HG03565 (cell line): ENCODE measurements at regions not wholly inside any gene's neighbourhood (a gene's known extent, or its start where the extent isn't known, plus 50 kb on each side); places are given as distances from the start of the nearest gene placed in this dataset.
A peak's percentile ranks its signal among the peaks of the same experiment; 100 is the strongest.

ENCODE experiments used
- ATAC-seq: cut with Tn5 transposase; IDR thresholded peaks from one replicate; pipeline ENCODE4 v1.9.1; 2021; ENCODE audit warnings: mild to moderate bottlenecking, moderate library complexity; ENCODE audit not compliant: unreplicated experiment

DNA sequence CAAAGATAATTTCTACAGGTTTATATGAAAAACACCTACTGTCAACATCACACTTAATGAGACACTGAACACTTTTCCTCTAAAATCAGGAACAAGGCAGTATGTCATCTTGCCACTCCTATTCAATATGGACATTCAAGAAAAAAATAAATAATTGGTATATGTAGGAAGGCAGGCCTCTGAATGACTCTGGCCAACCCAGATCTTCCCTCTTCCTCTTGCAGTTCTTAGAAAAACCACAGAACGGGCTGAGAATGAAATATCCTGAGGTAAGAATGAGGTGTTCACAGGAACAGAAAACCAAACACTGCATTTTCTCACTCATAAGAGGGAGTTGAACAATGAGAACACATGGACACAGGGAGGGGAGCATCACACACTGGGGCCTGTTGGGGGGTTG, 1207.2 kb upstream of the CITED2 start:
- ATAC-seq = no peak

- no peak for ATAC-seq
Observed at GRCh38 chr6:140579918-140580317, 1205.5 kb upstream of the CITED2 start.

DNA sequence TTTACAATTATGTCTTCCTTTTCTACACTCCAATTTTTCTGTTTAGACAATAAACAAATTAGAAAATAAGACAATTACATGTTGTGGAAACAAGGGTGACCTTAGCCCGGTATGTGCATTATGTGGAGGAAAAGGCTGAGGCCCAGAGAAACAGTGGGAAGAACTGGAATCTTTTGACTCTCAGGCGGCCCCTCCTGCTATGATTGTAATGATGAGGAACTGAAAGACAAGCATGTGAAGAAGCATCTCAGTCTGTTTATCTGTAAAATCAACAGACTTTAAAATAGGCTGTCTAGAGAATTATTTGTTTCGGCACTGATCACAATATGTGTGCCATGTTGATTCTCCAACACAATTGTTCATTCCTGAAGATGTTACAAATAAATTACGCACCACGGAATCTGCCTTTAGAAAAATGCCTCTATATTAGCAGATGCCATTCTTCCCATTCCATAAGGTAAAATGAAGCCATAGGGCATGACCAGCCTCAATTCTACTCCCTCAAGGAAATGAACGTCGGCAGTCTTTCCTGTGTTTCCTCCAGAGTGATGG, 1201.6 kb upstream of the CITED2 start:
- ATAC-seq = no peak

DNA sequence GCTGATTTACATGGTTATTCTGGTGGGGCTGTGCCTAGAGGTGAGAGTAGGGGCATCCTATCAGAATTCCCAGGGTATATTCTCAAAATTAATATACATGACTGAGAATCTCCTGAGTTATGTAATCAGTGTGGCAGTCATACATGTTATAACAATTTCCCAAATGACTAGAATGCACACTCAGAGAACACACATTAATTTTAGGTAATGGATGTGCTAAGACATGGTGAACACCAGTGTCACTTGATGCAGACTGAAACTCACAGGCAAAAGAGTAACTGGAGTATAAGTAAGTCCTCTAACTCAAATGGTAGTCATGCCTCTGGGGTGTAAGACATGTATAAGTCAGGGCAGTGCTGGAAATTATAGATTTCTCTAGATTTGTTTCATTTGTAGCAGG, 1198.4 kb upstream of the CITED2 start:
- ATAC-seq = no peak

GRCh38 chr6:140572129-140572528, 1197.7 kb upstream of the CITED2 start:
- peak; percentile 51 for ATAC-seq

- no peak for ATAC-seq
Observed at GRCh38 chr6:140571145-140571544, 1196.7 kb upstream of the CITED2 start.

GRCh38 chr6:140567466-140567865, 1193.0 kb upstream of the CITED2 start:
- no peak for ATAC-seq

DNA sequence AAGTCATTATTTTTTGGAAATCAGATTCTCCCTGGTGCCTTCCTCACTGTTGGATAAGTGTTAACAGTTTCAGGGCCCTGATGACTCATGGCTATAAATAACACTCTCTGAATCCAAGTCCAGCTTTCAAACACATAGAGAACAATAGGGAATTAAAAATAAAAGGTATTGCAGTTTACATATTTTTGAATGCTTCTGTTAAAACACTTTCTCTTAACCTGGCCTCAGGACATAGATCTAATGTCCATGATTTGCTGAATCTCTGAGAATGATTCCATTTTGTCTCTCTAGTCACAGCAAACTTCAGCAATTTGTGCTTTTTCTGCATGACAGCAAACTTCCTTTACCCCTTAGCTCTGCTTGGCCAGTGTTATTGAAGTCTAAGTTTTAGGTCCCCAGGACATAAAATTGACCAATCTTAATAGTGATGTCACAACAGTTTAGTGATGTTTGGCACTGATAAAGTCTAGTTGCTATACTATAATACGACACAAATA, 1192.4 kb upstream of the CITED2 start:
- ATAC-seq = no peak

DNA sequence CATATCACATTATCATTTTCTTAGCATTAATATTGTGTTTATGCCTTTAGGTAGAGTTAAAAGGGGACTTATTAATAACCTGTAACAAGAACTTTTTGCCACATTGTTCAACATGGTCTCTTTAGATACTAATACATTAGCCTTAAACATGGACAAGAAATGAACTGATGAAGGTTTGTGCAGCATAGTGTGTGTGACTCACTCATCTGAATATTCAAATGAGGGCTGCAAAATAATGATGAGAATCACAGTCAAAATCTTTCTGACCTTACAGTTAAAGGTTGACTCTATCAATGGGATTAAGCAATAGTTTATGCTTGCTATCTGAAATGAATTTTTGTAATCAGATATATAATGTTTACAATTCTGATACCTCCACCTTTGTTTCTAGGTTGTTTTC, 1189.3 kb upstream of the CITED2 start:
- ATAC-seq = no peak

DNA sequence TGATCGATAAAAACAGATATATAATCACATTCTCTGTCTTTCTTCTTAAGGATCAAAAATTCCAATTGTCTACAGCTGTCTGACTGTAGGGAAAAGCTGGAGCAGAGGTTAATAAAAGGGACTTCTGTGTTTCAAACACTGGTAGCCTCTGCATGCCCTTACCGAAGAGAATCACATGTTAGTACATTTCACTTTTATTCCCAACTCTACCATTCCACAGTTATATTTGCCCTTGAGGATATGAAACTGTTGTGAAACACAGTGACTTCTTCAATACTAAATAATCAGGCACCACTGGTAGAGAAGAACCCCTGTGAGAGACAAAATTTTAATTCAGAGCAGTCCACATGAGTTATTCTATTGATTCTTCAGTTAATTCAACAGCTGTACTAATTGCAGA, 1187.3 kb upstream of the CITED2 start:
- ATAC-seq = no peak

DNA sequence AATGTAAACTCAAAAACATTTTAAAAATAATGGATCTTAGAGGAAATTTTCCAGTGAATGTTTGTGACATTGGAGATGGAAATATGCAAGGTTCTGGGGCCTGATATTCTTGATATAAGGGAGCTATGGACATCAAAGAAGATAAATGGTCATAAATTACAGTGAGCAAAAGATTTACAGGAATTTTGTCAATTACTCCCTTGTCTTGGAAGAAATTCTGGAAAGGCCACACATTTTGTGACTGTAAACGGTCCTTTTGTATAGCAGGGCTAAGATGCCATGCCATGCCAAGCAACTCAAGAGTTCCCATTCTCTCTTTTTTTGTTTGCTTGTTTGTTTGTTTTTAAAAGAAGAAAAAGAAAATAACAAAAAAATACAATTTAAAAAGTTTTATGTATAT, 1186.2 kb upstream of the CITED2 start:
- ATAC-seq = no peak

GRCh38 chr6:140559458-140559857, 1185.0 kb upstream of the CITED2 start:
- no peak for ATAC-seq

- no peak for ATAC-seq
Observed at GRCh38 chr6:140554421-140554820, 1180.0 kb upstream of the CITED2 start.

DNA sequence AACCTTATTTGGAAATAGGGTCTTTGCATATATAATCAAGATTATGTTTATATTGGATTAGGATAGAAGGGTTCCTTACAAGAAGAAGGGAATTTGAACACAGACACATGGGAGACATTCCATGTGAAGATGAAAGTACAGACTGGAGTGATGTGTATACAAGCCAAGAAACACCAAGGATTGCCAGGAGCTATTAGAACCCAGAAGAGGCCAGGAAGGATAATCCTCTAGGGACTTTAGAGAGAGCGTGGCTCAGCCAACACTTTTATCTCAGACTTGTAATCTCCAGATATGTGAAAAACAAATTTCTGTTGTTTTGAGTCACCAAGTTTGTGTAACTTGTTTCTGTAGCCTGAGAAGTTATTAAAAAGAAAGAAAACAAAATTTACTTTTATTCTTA, 1173.9 kb upstream of the CITED2 start:
- ATAC-seq = no peak

DNA sequence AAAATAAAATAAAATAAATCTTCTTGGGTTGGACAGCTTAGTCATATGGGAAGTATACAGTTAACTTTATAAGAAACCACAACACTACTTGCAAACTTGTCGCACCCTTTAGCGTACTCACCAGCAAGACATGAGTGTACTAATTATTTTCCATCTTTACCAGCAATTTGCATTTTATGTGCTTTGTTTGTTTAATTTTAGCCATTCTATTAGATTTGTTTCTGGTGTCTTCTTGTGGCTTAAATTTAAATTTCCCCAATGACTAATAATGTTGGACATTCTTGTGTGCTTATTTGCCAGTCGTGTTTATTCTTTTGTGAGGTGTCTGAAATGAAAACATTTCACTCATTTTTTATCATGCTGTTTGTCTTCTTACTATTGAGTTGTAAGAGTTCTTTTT, 1172.2 kb upstream of the CITED2 start:
- ATAC-seq = no peak

DNA sequence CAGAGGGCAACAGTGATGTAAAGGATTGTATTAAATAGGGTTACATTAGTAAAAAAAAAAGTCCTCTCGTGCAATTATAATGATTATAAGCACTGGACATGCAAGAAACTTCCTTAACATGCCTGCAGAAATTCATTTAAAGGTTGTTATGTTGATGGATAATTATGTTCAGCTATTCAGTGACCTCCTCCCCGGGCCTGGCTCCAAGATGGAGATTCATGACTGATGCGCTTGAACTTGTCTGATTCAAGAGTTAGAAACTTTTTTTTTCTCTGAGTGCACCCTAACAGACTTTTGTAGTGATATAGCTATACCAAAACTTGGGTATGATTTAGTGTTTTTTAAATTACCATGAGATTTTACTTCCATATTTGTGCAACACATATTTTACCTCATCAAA, 1170.0 kb upstream of the CITED2 start:
- ATAC-seq = no peak

DNA sequence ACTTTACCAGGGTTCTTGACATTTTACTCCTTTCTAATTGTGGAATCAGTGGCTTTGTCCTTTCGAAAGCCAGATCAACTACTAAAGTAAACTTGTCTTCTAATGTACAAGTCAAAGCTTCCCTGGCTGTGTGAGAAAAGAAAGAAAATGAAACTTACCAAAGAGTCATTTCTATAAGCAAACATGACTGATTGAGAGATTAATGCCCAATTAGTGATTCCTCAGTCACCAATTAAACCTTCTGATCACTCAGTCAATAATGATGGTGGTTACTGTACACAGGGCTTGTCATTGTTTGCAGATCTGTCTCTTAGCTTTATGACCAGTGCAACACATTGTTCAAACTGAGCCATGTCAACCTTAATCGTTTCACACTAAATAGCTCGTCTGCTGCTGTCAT, 1168.4 kb upstream of the CITED2 start:
- no peak for ATAC-seq

- ATAC-seq = no peak
Observed at GRCh38 chr6:140541288-140541687, 1166.8 kb upstream of the CITED2 start.

- ATAC-seq = no peak
Observed at GRCh38 chr6:140540743-140541142, 1166.3 kb upstream of the CITED2 start.

- ATAC-seq = no peak
Observed at GRCh38 chr6:140538926-140539325, 1164.5 kb upstream of the CITED2 start.

DNA sequence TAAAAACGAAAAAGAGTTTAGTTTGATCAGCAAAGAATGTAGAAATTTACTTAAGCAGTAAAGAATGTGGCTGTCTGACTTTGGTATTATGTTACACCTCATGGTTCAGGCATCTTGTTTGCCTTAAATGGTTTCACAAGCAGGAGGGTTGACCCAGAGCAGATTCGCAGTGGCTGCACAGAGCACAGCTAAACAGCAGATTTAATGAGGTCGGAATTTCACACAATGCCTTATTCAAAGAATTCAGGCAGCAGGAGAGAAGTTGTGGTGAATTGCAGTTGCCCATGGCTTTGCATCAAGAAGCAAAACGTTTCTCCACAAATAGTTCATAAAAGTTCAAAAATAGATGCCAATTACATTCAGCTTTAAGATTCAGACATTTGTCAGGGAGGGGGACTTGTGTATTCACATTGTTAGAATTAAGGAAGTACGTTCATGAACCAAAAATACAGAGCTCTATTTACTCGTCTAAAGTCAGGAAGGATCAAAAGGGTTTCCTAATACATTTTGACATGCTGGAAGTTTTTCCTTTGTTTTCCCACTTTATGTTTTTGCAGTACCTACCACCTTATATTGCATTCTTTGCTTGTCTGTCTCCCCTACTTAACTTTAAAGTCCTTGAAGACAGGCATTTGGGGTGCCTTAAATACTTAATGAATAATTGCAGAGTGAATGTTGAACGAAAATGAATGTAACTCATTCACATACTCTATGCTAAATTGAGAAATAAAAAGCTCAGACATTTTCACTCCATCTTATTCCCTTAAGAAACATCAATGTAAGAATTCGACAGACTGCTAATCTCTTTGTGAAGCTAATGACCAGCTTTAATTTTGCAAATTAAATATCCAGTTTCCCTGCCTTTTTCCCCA, 1163.6 kb upstream of the CITED2 start:
- no peak for ATAC-seq

DNA sequence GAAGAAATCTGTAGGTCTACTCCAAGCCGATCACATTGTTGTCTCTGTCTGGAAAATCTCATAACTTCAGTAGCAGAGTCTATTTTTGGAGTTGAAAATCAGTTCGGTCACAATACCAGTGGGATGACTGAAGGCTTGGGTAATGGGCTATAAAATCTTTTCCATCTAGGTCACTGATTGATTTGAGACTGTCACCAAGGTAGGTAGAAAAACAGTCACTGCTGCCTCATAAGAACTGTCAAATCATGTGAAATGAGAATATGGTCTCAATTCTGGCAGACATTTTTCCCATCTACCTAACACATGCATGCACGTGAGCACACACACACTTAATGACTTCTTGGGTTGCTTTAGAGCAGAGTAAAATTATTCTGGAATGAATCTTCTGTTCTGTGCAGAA, 1162.8 kb upstream of the CITED2 start:
- ATAC-seq = no peak

DNA sequence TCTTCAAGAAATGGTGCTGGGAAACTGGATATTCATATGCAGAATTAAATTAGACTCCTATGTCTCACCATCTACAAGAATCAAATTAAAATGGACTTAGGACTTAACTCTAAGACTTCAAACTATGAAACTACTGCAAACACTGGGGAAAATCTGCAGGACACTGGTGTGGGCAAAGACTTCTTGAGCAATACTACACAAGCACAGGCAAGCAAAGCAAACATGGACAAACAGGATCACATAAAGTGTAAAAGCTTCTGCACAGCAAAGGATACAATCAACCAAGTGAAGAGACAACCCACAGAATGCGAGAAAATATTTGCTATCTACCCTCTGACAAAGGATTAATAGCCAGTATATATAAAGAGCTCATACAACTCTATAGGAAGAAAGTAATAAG, 1161.1 kb upstream of the CITED2 start:
- no peak for ATAC-seq
